Right lung (tissue), 2 donors: ENCODE measurements at regions not wholly inside any gene's neighbourhood (a gene's known extent, or its start where the extent isn't known, plus 50 kb on each side); places are given as distances from the start of the nearest gene placed in this dataset.
"Not testable (repeated sequence)": the region's sequence is repeated elsewhere in the genome, so short reads cannot be mapped to it uniquely, and the experiment has no call there.

Source experiments
- DNase-seq, 2 donors: peaks; one replicate each; pipeline ENCODE4 v3.0.0-alpha.2; 2013

DNA sequence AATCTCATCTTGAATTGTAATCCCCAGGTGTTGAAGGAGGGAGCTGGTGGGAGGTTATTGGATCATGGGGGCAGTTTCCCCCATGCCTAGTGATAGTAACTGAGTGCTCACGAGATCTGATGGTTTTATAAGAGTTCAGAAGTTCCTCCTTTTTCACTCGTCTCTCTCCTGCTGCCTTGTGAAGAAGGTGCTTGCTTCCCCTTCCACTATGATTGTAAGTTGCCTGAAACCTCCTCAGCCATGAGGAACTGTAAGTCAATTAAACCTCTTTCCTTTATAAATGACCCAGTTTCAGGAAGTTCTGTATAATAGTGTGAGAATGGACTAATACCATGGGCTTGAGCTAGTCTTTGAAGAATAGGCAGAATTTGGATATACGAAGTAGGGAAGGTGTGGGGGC lies 113.9 kb downstream of the RIN2 start:
- no peak for DNase-seq

DNA sequence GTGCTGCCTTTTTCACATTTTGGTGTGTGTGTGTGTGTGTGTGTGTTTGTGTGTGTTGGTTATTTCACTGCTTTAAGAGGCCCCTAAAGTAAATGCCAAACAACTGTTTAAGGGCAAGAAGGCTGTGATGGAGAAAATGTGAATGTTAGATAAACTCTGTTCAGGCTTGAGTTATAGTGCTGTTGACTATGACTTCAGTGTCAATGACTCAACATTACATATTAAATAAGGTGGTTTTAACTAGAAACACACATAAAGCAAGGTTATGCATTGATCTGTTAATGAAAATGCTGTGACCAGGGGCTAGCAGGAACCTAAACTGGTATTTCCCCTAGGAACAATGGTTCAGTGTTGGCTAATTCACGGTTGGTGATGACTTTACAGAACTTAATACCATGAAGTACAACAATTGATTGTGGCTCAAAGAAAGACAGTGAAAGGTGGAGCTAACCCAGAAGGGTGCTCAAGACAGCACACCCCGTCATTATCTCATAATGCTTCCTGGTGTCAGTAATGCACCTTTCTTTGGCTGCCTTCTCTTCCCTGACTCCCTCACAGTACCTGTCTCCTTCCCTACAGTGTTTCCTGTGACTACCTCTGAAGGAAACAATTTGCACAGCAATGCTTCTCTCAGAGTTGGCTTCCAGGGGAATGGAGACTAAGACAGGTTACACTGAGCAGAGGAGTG lies 116.1 kb downstream of the RIN2 start:
- DNase-seq, result no peak

DNA sequence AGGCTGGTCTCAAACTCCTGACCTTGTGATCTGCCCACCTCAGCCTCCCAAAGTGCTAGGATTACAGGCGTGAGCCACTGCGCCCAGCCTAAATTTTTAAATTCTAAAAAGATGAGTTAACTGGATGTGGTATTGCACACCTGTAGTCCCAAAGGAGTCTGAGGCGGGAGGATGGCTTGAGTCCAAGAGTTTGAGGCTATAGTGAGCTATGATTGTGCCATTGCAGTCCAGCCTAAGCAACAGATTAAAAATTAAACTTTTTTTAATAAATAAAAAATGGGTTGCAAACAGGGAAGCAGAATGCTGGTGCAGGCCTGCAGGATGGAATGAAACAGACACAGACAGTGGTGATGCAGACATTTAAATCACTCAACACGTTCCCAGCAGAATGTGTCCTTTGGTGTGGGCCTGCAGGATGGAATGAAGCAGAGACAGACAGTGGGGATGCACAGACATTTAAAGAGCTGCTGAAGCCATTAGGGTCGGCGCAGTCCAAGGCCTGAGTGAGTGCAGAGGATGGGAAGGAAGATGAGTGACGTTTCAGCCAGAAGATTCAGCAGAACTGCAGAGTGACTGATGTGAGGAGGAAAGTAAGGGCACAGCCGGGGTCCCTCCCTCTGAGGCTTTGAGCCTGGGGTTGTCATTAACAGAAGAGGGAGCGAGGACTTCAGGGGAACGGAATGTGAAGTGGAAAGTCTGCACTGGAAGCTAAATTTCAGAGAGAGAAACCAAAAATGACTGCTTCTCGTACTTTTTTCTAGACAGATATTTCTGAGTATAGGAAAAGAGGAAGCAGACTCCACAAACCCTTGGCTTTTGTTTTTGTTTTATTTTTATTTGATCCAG lies 117.5 kb downstream of the RIN2 start:
- no peak for DNase-seq

DNA sequence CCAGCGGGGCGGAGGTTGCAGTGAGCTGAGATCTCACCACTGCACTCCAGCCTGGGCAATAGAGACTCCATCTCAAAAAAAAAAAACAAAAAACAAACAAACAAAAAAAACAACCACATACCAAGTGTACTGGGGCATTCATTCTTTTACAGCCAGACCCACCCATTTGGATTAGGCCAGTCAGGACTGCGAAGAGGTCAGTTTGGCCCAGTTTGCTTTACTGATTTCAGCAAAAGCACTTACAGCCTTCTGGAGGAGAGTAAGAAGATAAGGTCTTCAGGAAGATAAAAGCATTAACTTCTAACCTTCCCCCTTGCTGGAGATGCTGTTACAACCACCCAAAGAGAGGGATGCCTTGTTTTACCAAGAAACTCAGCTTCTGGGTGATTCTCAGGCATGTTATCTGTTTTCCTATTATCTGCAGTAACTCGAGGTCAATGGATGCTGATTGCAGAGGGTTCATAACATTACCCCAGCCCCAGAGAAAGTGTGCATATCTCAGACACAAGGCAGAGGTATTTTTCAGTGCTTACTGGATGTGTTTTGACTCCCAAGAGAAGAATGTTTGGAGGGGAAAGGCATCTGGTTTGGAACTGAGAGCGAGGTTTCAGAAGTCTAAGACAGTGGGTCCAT lies 118.9 kb downstream of the RIN2 start:
- no peak for DNase-seq

DNA sequence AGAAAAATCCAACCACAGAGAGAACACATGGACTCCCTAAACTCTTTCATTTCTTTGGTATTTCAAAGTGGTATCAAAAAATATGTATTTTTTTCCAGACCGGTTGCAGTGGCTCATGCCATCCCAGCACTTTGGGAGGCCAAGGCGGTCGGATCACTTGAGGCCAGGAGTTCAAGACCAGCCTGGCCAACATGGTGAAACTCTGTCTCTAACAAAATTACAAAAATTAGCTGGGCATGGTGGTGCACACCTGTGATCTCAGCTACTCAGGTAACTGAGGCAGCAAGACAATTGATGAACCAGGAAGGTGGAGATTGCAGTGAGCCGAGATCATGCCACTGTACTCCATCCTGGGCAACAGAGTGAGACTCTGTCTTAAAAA lies 121.8 kb downstream of the RIN2 start:
- not testable (repeated sequence) for DNase-seq

DNA sequence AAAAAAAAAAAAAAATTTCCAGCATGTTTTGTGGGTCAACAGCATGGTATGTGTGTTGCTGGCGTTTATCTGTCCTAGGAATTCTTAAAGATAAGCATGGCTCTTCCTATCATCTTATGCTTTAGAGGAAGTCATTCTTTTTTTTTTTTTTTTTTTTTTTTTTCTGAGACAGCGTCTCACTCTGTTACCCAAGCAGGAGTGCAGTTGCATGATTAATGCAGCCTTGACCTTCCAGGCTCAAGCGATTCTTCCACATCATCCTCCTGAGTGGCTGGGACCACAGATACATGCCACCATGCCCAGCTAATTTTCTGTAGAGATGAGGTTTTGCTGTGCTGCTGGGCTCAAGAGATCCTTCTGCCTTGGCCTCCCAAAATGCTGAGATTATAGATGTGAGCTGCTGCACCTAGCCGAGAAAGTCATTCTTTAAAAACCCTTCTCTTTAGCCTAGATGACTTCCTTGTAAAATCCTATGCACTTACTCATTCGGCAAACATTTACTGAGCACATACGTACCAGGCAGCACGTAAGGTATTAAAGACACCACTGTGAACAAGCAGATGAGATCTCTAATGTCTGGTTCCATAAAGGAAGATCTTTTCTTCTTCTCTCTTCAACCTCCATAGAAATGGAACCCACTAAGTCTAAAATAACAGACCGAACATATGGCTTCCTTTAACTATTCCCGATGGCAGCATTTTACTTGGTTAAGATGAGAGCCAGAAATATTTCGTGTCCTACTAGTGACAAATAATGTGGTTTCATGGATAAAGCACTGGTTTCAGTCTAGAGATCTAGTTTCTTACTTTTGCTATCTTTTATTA lies 122.4 kb downstream of the RIN2 start:
- DNase-seq, result no peak

DNA sequence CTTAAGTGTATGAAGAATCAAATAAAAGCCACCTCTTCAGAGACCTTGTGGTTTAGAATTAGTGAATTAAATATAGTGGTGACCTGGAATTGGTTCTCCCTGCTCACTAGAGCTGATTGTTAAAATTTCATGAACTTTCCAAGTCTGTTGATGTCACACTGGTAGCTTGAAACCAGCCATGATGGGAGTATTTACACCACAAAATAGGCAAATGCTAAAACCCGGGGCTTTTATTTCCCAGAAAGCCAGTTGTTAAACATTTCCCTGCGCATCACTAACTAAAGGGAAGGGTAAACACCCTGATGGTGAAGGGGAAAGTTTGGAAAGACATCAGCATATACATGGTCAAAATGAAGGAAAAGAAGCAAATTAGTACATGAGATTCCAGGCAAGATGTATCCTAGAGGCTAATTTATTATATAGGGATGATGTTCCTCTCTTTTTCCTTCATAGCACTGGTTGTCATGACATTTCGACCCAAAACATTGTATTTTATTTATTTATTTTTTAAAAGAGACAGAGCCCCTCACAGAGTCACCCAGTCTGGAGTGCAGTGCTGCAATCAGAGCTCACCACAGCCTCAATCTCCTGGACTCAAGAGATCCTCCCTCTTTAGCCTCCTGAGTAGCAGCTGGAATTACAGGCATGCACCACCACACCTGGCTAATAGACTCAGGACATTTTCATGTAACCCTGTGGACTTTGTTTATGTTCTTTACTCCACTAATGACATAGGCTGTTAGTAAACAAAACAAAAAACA lies 123.2 kb downstream of the RIN2 start:
- no peak for DNase-seq

DNA sequence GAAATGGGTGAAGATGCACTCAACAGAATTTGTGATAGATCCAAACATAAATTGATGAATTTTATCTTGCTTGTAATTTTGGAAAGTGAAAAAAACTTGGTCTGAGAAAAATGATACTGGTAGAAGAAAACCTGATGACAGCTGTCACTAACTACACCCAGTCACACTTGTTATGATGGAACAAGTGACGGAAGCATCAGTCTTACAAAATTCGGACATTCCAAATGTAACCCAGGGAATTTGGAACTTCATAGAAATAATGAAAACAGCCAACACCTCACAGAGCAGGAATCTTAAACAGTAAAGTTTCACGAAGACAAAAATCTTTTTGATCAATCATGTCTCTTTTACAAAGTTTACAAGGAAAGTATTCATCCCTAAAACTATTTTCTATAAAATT lies 123.9 kb downstream of the RIN2 start:
- no peak for DNase-seq

DNA sequence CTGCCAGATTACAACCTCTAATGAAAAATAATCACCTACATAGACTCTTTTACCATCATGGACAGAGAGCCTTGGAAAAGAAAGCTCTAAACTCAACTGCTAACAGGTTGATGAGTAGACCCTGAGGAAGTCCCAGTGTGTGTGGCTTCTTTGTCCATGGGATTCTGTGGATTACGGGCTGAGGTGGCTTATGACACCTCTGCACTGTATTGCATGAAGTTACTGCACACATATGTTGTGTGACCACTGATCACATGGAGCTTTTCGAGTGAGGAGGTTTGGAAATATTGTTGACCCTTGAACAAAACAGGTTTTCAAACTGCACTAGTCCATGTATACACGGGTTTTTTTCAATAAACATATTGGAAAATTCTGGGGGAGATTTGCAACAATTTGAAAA lies 124.4 kb downstream of the RIN2 start:
- no peak for DNase-seq

DNA sequence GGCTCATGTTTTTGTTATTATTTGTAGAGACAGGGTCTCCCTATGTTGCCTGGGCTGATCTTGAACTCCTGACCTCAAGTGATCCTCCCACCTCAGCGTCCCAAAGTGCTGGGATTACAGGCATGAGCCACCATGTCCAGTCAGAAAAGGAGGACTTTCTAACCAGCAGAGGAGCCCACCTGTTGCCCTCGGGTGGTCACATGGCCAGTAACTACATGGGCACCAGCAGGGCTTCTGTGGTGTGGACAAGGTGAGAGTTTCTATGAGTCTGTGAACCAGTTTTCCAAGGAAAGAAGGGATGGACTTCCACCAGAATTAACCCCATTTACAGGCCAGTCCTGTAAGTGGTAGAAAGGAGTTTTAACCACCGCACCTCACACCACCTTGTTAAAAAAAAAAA lies 125.4 kb downstream of the RIN2 start:
- no peak for DNase-seq

DNA sequence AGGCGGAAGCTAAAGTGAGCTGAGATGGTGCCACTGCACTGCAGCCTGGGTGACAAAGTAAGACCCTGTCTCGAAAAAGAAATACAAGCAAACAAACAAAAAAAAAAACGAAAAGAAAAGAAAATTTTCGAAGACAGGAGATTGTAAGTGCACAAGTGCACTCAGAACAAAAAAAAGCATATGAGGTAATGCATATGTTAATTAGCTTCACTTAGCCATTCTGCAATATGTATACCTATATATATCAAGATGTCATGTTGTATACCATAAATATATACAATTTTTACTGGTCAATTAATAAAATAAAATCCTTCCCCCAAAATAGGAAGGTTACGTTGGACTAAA lies 127.5 kb downstream of the RIN2 start:
- no peak for DNase-seq

DNA sequence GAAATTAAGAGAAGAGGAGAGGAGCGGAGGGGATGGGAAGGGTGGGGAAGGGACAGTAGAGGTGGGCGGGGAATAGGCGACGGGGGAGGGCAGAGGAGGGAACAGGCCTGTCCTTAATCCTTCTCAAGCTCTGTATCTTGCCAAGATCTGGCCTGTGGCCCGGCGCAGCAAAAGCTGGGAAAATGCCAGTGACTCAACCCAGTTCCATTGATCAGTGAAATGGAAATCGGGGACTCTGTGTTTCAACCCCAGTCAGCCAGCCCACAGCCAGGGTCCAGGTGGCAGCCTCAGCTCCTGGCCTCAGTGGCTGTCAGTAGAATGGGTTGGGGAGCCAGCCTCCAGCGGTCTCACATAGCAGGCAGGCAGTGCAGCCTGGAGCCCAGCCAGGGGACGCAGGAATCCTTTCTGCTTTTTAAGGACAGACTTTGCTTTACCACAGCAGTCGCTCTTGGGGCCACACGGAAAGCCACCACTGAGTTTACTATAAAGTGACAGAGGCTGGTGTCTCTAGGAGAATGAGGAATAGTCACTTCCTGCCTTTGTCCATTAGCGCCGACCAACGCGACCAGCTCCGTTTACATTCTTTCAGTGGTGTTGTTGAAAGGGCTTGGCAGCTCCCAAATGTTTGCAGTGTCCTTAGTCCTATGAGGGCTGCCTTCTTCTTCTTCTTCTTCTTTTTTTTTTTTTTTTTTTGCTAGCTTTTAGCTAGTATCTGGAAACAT lies 128.0 kb downstream of the RIN2 start:
- peak; percentile 64 to 66 for DNase-seq

DNA sequence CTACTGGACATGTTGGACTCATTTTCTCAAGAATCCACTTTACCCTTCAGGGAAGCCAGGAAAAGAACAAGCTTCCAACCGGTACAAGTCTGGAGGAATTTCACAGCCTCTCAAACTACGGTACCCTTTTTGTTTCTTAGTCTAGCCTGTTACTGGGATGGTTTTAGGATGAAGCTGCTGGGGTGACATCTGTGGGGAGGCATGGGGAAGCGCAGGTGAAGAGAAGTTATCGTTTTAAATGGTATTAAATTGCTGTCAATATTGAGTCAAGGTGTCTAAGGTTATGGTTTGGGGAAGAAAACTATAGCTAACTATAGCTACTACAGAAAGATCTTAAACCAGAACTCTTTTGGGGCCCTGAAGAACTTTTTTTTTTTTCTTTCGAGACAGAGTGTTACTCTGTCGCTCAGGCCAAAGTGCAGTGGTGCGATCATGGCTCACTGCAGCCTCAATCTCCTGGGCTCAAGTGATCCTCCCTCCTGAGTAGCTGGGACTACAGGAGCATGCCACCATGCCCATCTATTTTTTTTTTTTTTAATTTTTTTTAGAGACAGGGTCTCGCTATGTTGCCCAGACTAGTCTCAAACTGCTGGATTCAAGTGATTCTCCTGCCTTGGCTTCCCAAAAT lies 128.7 kb downstream of the RIN2 start:
- no peak for DNase-seq

DNA sequence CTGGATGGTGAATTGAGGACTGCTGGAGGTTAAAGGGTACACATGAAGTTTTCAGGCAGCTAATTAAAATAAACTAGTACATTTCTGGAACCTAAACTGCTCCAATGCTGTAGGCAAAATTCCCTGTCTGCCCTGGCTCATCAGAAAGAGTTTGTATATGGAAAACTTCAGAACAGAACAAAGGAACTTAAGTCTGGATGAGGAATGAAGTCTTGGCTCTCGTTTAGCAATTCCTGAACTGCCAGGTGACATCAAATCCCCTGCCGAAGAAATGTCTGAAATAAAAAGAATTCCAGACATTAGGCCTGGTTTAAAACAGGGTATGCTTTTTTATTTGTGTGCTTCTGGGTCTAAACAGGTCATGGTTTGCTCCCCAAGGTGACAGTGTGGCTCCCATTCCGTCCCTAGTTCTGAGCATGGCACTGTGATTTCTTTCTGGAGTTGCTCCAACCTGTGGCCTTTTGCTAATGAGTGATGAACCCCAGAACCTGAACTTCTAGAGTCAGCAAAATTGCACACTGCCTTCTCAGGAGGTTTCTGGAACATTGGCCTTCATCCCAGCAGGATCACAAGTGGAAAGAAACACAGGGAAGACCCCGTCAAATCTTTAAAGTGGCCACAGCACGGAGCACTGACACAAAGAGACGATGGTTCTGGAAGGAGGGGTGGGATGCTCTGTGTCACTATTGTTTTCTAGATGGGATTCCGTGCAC lies 129.4 kb upstream of the NAA20 start:
- DNase-seq, result no peak

DNA sequence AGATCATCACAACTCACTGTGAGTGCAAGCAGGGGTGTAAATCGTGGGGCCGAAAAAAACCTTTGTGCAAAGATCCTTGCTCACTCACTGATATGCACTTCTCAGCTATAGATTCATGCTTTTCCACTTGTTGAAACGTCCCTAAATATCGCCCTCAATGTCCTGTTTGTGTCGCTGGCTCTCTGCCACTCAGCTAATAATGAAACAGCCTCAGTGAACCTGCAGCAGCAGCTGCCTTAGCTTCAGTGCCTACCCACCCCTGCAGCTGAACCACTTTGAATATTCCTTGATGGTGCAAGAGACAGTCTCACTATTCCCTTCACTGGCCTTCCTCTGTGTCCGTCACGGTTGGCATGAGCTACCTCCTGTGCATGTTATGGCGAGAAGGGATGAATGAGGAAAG lies 128.9 kb upstream of the NAA20 start:
- DNase-seq, result no peak

DNA sequence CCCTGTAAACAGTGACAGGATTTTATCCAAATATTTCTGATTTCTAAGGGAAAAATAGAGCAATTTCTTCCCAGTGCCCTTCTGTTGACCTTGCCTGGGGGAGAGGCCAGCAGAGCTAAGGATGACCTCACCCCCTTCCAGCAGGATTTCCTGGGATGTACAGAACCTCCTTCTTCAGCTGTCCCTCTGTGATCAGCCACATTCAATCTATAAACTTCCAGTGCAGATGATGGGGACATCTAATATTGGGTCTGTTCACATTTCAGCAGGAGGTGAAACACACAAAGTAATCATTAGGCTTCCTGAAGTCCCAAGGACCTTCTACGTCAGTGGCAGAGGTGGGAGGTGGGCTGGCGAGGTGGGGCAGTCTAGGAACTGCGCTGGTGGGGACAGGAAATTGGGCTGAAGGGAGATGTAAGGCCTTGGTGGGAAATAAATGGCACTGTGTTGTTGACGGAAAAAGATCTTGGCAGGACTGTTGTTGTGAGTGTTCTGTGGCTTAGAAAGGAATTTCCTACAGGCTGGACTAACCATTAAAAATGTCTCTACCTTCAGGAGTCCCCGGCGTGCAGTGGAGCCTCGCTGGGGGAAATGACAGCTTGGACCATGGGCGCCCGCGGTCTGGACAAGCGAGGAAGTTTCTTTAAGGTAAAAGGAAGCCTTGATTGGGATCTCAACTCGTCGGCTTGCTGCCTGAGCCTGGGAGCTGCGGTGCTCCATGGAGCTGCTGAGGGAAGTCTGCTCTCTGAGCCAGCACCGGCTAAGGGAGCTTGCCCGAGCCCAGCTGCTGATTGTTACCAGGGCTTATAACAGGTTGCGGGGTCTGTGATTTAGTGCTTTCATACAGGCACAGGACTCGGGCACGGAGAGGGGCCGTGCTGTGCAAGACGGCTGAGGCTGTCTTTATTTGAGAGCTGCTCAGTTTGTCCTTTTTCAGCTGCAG lies 127.9 kb upstream of the NAA20 start:
- no peak for DNase-seq

DNA sequence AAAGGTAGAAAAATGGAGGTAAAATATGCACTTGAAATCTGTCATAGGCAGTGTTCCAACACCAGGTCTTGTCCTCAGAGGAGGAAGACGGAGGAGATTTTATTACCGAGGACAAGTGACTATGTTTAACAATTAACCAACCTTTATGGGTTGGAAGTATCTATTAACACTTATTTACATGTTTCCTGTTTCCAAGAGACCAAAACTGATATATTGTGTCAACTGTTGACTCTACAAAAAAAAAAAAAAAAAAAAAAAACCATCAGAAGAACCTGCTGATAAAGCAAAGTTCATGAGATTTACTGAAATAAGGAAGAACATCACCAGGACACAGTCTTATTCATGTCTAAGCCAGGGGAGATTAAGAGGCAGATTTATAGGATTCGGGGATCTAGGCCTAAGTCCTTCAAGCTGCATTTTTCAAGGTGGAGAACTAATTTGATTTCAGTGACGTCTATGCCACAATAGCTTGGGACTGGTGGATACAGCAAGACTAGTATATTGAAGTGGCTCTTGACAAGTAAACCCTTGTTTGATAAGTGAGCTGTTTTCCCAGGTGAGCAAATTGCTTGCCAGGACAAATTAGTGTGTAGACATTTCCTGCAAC lies 126.6 kb upstream of the NAA20 start:
- DNase-seq, result no peak

DNA sequence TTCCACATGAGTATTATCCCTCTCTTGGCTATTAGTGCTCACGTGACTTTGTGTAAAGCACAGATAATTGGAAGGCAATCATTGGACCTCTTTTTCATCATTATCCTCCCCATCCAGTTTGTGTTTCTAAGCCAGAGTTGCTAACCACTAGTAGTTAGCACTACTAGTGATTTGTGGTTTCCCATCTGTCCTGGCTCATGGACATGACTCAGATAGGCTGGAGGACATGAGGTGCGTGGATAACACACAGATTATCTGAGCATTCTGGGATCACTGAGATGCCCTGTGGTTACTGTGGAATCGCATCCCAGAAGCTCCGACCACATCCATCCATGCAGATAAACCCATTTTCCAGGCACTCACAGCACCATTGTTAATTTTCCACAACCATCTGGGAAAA lies 123.8 kb upstream of the NAA20 start:
- DNase-seq, result no peak
